A549 (cell line): ENCODE measurements at regions not wholly inside any gene's neighbourhood (a gene's known extent, or its start where the extent isn't known, plus 50 kb on each side); places are given as distances from the start of the nearest gene placed in this dataset.

Source experiments
- ATAC-seq, 2 experiments: fragments of 200-7000 bp in 1 of 2; fragments of >200 bp in 1 of 2; cut with Nextera tagmentation in 1 of 2; cut with Tn5 transposase in 1 of 2; 3 replicates each; pipeline versions ENCODE4 v1.8.0 to v1.9.1; 2018 to 2020; ENCODE audit warnings: mild to moderate bottlenecking in 1 of 2, moderate library complexity in 1 of 2
- CTCF ChIA-PET: fragments of 300-600 bp; sonication (Branson Sonifier 250); formaldehyde crosslinking; extraction: SDS; loops from one replicate; lab custom pipeline; 2021; ENCODE audit warnings: antibody characterized with exemption, inconsistent platforms; lab: Yijun Ruan, JAX
- POLR2A ChIA-PET: fragments of 350-600 bp; formaldehyde crosslinking; extraction: SDS; loops from one replicate; lab custom pipeline; 2021; ENCODE audit warnings: antibody characterized with exemption, inconsistent platforms; lab: Yijun Ruan, JAX
- DNase-seq, 2 experiments: peaks; one replicate each; pipeline versions ENCODE4 v3.0.0 to v3.0.0-alpha.2; 2011 to 2016; ENCODE audit warnings: low read depth in 1 of 2, low spot score in 1 of 2
- FAIRE-seq: peaks from 2 replicates; lab custom pipeline; 2011; peaks lifted over from hg19 to GRCh38; lab: Jason Lieb, UNC
- H3K27ac ChIP-seq, 2 experiments: fragments of >200 bp; sonication (Bioruptor Twin); formaldehyde crosslinking; 3 replicates each; pipeline ENCODE4 v1.5.1; 2016 to 2017
- H3K4me1 ChIP-seq: fragments of >200 bp; sonication (Bioruptor Twin); formaldehyde crosslinking; 3 replicates; pipeline ENCODE4 v1.6.1; 2016
- H3K4me2 ChIP-seq: fragments of >200 bp; sonication (Bioruptor Twin); formaldehyde crosslinking; 3 replicates; pipeline ENCODE4 v1.6.1; 2016
- H3K4me3 ChIP-seq: fragments of >200 bp; sonication (Bioruptor Twin); formaldehyde crosslinking; 3 replicates; pipeline ENCODE4 v1.5.1; 2016
- H3K9me3 ChIP-seq: fragments of >200 bp; sonication (Bioruptor Twin); formaldehyde crosslinking; 3 replicates; pipeline ENCODE4 v1.6.1; 2016
- FOXS1 ChIP-seq: fragments of 250-450 bp; sonication (Bioruptor Pico); IDR thresholded peaks from 2 replicates; pipeline ENCODE4 v1.5.0; 2020; ENCODE audit warnings: mild to moderate bottlenecking, moderate library complexity
- GATA3 ChIP-seq: IDR thresholded peaks from 2 replicates; pipeline ENCODE4 v1.6.1; 2012; ENCODE audit warnings: borderline replicate concordance
- HEYL ChIP-seq: fragments of 250-450 bp; sonication (Bioruptor Pico); IDR thresholded peaks from 2 replicates; pipeline ENCODE4 v1.8.0; 2021; ENCODE audit warnings: mild to moderate bottlenecking, moderate library complexity
- HOXB5 ChIP-seq: fragments of 250-450 bp; sonication (Bioruptor Pico); IDR thresholded peaks from 2 replicates; pipeline ENCODE4 v1.5.0; 2020; ENCODE audit warnings: mild to moderate bottlenecking, moderate library complexity
- KDM5A ChIP-seq: fragments of 200-600 bp; sonication (generic); IDR thresholded peaks from 2 replicates; pipeline ENCODE4 v1.6.1; 2016; ENCODE audit warnings: antibody characterized with exemption, mild to moderate bottlenecking
- MAFK ChIP-seq: fragments of 450-650 bp; IDR thresholded peaks from 2 replicates; pipeline ENCODE4 v1.6.1; 2014; ENCODE audit not compliant: partially characterized antibody
- MAZ ChIP-seq: fragments of 150-350 bp; IDR thresholded peaks from 2 replicates; pipeline ENCODE4 v1.6.1; 2014; ENCODE audit warnings: antibody characterized with exemption, low read depth, low read length, borderline replicate concordance
- MYC ChIP-seq: IDR thresholded peaks from 2 replicates; pipeline ENCODE4 v1.6.1; 2012; ENCODE audit warnings: mild to moderate bottlenecking, inconsistent platforms, low read length, improper control_type of control experiment, borderline replicate concordance
- PHF8 ChIP-seq: fragments of 200-600 bp; sonication (generic); IDR thresholded peaks from 2 replicates; pipeline ENCODE4 v1.6.1; 2016; ENCODE audit warnings: low read depth, mild to moderate bottlenecking, antibody characterized with exemption, moderate library complexity, borderline replicate concordance
- RARB ChIP-seq: fragments of 250-450 bp; sonication (Bioruptor Pico); IDR thresholded peaks from 2 replicates; pipeline ENCODE4 v1.8.0; 2021; ENCODE audit warnings: mild to moderate bottlenecking, moderate library complexity
- RCOR1 ChIP-seq: fragments of 150-350 bp; IDR thresholded peaks from 2 replicates; pipeline ENCODE4 v1.6.1; 2014; ENCODE audit warnings: antibody characterized with exemption, low read length, low read depth
- SMC3 ChIP-seq: fragments of >200 bp; sonication (Bioruptor Twin); formaldehyde crosslinking; IDR thresholded peaks from 3 replicates; pipeline ENCODE4 v1.6.1; 2018; ENCODE audit warnings: inconsistent platforms
- TP53 ChIP-seq: fragments of 250-450 bp; sonication (Bioruptor Pico); IDR thresholded peaks from 2 replicates; pipeline ENCODE4 v1.5.0; 2021; ENCODE audit warnings: mild to moderate bottlenecking, moderate library complexity
- ZSCAN20 ChIP-seq: fragments of 250-450 bp; sonication (Bioruptor Pico); IDR thresholded peaks from 2 replicates; pipeline ENCODE4 v1.8.0; 2022; ENCODE audit warnings: mild to moderate bottlenecking, moderate library complexity
- WGBS: methylation state at CpG from one replicate; pipeline ENCODE4 v1.1.6; 2017; ENCODE audit errors: missing lambda C conversion rate; 5-methylcytosine and 5-hydroxymethylcytosine counted together
- TF ChIP-seq, protein P1 (sequence below): IDR thresholded peaks from 2 replicates; pipeline ENCODE4 v1.6.1; 2012
- TF ChIP-seq, protein P2 (sequence below): fragments of 200-600 bp; sonication (generic); IDR thresholded peaks from 2 replicates; pipeline ENCODE4 v1.6.1; 2016; ENCODE audit warnings: antibody characterized with exemption, mild to moderate bottlenecking, moderate library complexity
- TF ChIP-seq, protein P3 (sequence below): fragments of 150-350 bp; IDR thresholded peaks from 2 replicates; pipeline ENCODE4 v1.6.1; 2014; ENCODE audit warnings: low read depth, mild to moderate bottlenecking, low read length
- TF ChIP-seq, protein P4 (sequence below): IDR thresholded peaks from 2 replicates; pipeline ENCODE4 v1.6.1; 2012; ENCODE audit warnings: low read depth, borderline replicate concordance
- TF ChIP-seq, protein P5 (sequence below): fragments of 250-450 bp; sonication (Bioruptor Pico); IDR thresholded peaks from 2 replicates; pipeline ENCODE4 v1.5.0; 2021; ENCODE audit warnings: mild to moderate bottlenecking, moderate library complexity, borderline replicate concordance

DNA sequence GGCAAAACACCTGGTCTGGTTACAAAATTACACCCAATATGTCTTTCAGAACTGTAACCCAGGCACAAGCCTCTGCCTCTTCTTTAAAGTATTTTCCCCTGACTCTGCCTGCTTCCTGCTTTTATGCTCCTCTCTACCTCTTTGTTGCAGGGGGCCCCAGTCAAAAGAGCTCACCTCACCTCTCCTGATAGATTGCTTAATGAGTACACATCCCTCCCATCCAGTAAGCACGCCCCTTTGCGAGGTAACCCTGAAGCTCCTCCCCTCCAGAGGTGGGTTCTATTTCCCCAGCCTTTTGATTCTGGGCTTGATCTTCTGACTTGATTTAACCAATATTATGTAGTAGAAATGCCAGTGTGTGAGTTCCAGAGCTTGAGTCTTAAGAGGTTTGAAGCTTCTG is 56.6 kb upstream of the EYA2 start:
- FAIRE-seq = no peak
- TF ChIP-seq, protein P1, sequence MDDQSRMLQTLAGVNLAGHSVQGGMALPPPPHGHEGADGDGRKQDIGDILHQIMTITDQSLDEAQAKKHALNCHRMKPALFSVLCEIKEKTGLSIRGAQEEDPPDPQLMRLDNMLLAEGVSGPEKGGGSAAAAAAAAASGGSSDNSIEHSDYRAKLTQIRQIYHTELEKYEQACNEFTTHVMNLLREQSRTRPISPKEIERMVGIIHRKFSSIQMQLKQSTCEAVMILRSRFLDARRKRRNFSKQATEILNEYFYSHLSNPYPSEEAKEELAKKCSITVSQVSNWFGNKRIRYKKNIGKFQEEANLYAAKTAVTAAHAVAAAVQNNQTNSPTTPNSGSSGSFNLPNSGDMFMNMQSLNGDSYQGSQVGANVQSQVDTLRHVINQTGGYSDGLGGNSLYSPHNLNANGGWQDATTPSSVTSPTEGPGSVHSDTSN = no peak
- TF ChIP-seq MYC = no peak
- TF ChIP-seq HEYL = no peak
- TF ChIP-seq, protein P2, sequence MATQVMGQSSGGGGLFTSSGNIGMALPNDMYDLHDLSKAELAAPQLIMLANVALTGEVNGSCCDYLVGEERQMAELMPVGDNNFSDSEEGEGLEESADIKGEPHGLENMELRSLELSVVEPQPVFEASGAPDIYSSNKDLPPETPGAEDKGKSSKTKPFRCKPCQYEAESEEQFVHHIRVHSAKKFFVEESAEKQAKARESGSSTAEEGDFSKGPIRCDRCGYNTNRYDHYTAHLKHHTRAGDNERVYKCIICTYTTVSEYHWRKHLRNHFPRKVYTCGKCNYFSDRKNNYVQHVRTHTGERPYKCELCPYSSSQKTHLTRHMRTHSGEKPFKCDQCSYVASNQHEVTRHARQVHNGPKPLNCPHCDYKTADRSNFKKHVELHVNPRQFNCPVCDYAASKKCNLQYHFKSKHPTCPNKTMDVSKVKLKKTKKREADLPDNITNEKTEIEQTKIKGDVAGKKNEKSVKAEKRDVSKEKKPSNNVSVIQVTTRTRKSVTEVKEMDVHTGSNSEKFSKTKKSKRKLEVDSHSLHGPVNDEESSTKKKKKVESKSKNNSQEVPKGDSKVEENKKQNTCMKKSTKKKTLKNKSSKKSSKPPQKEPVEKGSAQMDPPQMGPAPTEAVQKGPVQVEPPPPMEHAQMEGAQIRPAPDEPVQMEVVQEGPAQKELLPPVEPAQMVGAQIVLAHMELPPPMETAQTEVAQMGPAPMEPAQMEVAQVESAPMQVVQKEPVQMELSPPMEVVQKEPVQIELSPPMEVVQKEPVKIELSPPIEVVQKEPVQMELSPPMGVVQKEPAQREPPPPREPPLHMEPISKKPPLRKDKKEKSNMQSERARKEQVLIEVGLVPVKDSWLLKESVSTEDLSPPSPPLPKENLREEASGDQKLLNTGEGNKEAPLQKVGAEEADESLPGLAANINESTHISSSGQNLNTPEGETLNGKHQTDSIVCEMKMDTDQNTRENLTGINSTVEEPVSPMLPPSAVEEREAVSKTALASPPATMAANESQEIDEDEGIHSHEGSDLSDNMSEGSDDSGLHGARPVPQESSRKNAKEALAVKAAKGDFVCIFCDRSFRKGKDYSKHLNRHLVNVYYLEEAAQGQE = no peak
- no peak for TF ChIP-seq ZSCAN20 (CRISPR knock-in tag)
- TF ChIP-seq, protein P3, sequence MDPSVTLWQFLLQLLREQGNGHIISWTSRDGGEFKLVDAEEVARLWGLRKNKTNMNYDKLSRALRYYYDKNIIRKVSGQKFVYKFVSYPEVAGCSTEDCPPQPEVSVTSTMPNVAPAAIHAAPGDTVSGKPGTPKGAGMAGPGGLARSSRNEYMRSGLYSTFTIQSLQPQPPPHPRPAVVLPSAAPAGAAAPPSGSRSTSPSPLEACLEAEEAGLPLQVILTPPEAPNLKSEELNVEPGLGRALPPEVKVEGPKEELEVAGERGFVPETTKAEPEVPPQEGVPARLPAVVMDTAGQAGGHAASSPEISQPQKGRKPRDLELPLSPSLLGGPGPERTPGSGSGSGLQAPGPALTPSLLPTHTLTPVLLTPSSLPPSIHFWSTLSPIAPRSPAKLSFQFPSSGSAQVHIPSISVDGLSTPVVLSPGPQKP = no peak
- TF ChIP-seq FOXS1 = no peak
- TF ChIP-seq, protein P4, sequence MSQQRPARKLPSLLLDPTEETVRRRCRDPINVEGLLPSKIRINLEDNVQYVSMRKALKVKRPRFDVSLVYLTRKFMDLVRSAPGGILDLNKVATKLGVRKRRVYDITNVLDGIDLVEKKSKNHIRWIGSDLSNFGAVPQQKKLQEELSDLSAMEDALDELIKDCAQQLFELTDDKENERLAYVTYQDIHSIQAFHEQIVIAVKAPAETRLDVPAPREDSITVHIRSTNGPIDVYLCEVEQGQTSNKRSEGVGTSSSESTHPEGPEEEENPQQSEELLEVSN = no peak
- TF ChIP-seq MAFK = no peak
- no peak for TF ChIP-seq HOXB5 (CRISPR knock-in tag)
- TF ChIP-seq, protein P5, sequence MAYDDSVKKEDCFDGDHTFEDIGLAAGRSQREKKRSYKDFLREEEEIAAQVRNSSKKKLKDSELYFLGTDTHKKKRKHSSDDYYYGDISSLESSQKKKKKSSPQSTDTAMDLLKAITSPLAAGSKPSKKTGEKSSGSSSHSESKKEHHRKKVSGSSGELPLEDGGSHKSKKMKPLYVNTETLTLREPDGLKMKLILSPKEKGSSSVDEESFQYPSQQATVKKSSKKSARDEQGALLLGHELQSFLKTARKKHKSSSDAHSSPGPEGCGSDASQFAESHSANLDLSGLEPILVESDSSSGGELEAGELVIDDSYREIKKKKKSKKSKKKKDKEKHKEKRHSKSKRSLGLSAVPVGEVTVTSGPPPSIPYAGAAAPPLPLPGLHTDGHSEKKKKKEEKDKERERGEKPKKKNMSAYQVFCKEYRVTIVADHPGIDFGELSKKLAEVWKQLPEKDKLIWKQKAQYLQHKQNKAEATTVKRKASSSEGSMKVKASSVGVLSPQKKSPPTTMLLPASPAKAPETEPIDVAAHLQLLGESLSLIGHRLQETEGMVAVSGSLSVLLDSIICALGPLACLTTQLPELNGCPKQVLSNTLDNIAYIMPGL = no peak
- no peak for TF ChIP-seq SMC3
- TF ChIP-seq KDM5A = no peak
- TF ChIP-seq PHF8 = no peak
- no peak for TF ChIP-seq GATA3
- TF ChIP-seq MAZ = no peak
- TF ChIP-seq TP53 (CRISPR knock-in tag) = no peak
- no peak for TF ChIP-seq RARB (CRISPR knock-in tag)
- no peak for TF ChIP-seq RCOR1
- WGBS = 75% methylated on average over 2 of the region's 2 CpGs

More for the DNA sequence above, 56.6 kb upstream of the EYA2 start:
- no peak for DNase-seq
- Histone ChIP-seq H3K9me3 (no peaks in the 10 kb centered on the region), H3K4me3 (no peak overlapping the region), H3K4me1 (peaks cover 10% of the 10 kb centered on the region; the same call in 1 of the 3 replicates), H3K27ac (no peak overlapping the region), H3K4me2 (no peak overlapping the region)
- ChIA-PET CTCF (no interaction called here), POLR2A (no interaction called here)
- no peak for ATAC-seq
